Brain microvascular endothelial cell (primary cell): ENCODE measurements at regions not wholly inside any gene's neighbourhood (a gene's known extent, or its start where the extent isn't known, plus 50 kb on each side); places are given as distances from the start of the nearest gene placed in this dataset.
"Not testable (repeated sequence)": the region's sequence is repeated elsewhere in the genome, so short reads cannot be mapped to it uniquely, and the experiment has no call there.

ENCODE experiments used
- DNase-seq: peaks from one replicate; pipeline ENCODE4 v3.0.0-alpha.2; 2020
- H3K27ac ChIP-seq: fragments of 250-450 bp; sonication (Bioruptor Pico); 2 replicates; pipeline ENCODE4 v1.5.1; 2020; ENCODE audit warnings: mild to moderate bottlenecking, moderate library complexity
- H3K27me3 ChIP-seq: fragments of 250-450 bp; sonication (Bioruptor Pico); replicated peaks from 2 replicates; pipeline ENCODE4 v1.5.1; 2020; ENCODE audit warnings: mild to moderate bottlenecking
- H3K36me3 ChIP-seq: fragments of 250-450 bp; sonication (Bioruptor Pico); replicated peaks from 2 replicates; pipeline ENCODE4 v1.5.1; 2020; ENCODE audit warnings: mild to moderate bottlenecking
- H3K4me3 ChIP-seq: 2 replicates; pipeline ENCODE4 v1.5.1; 2011; ENCODE audit warnings: low read depth, mild to moderate bottlenecking, control low read depth, low read length, moderate library complexity
- in situ Hi-C: cut with HindIII; loops from 2 replicates; pipeline ENCODE4 v1.10.0; 2017; ENCODE audit warnings: low sequenced_read_pairs, low pct_ligation_motif_present
- TF ChIP-seq, protein P1 (sequence below): IDR thresholded peaks from 2 replicates; pipeline ENCODE4 v1.5.1; 2011; ENCODE audit warnings: low read depth, mild to moderate bottlenecking, moderate library complexity, low read length, control low read depth, inconsistent platforms; ENCODE audit errors: missing control alignments

- H3K27ac ChIP-seq: no peak overlapping the region
- TF ChIP-seq, protein P1, sequence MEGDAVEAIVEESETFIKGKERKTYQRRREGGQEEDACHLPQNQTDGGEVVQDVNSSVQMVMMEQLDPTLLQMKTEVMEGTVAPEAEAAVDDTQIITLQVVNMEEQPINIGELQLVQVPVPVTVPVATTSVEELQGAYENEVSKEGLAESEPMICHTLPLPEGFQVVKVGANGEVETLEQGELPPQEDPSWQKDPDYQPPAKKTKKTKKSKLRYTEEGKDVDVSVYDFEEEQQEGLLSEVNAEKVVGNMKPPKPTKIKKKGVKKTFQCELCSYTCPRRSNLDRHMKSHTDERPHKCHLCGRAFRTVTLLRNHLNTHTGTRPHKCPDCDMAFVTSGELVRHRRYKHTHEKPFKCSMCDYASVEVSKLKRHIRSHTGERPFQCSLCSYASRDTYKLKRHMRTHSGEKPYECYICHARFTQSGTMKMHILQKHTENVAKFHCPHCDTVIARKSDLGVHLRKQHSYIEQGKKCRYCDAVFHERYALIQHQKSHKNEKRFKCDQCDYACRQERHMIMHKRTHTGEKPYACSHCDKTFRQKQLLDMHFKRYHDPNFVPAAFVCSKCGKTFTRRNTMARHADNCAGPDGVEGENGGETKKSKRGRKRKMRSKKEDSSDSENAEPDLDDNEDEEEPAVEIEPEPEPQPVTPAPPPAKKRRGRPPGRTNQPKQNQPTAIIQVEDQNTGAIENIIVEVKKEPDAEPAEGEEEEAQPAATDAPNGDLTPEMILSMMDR: no peak
- no peaks in the 10 kb centered on the region for H3K36me3 ChIP-seq
- in situ Hi-C loops: no loop called here
- no peak for DNase-seq
- H3K27me3 ChIP-seq: no peaks in the 10 kb centered on the region
- H3K4me3 ChIP-seq: no peak overlapping the region
These were observed 82.2 kb upstream of the MED13 start for GRCh38 chr17:62147284-62147683.

DNA sequence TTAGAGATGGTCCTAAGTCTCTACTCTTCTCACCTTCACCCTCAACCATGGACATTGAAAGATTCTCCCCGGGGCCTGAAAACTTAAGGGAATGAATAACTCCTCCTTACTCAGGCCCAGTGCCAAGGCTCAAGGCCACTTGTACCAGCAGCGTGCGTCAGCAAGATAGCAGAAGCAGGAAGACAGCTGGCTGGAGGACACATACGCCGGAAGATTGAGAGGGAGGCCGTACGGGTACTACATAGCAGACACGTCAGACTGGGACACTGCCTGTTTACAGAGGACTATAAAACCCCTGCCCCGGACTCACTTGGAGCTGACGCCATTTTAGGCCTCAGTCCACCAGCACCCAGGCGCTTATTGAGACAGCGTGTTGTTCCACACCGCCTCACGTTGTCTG lies 75.8 kb upstream of the MED13 start:
- no peak overlapping the region for H3K4me3 ChIP-seq
- in situ Hi-C loops: no loop called here
- peaks cover 15% of the 10 kb centered on the region for H3K27me3 ChIP-seq
- no peaks in the 10 kb centered on the region for H3K36me3 ChIP-seq
- H3K27ac ChIP-seq: no peak overlapping the region
- TF ChIP-seq, protein P1: no peak
- DNase-seq: no peak

DNA sequence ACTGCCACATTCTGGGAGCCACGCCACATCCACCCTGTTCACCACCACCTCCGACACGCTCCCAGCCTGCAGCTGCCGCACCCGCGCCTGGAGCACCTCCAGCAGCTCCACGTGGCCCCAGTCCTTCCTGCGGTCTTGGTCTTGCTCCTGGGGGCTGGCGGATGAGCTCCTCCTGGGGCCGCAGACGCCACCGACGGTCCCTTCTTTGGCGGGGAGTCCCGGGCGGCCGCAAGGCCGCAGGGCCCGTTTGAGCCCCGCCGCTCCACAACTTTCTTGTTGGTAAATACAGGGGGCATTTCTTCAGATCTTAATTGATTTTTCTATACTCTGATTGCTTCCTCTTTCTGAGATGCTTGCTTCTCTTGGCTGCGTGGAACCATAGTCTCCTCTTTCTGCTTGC lies 75.3 kb upstream of the MED13 start:
- H3K27me3 ChIP-seq: peaks cover 15% of the 10 kb centered on the region
- no peak overlapping the region for H3K4me3 ChIP-seq
- in situ Hi-C loops: no loop called here
- no peaks in the 10 kb centered on the region for H3K36me3 ChIP-seq
- no peak for DNase-seq
- no peak overlapping the region for H3K27ac ChIP-seq
- TF ChIP-seq, protein P1: no peak

GRCh38 chr17:62139690-62140354 lies 74.7 kb upstream of the MED13 start:
- DNase-seq: not testable (repeated sequence)

GRCh38 chr17:62139141-62139540 lies 74.1 kb upstream of the MED13 start:
- TF ChIP-seq, protein P1: no peak
- in situ Hi-C loops: no loop called here
- Histone ChIP-seq H3K27ac (no peak overlapping the region), H3K27me3 (peaks cover 15% of the 10 kb centered on the region), H3K36me3 (no peaks in the 10 kb centered on the region), H3K4me3 (no peak overlapping the region)
- no peak for DNase-seq

More at GRCh38 chr17:62139690-62140354, 74.7 kb upstream of the MED13 start:
- in situ Hi-C loops, H3K4me3 ChIP-seq, H3K27ac ChIP-seq, H3K36me3 ChIP-seq: not testable (repeated sequence)
- H3K27me3 ChIP-seq: peaks cover 15% of the 10 kb centered on the region

GRCh38 chr17:62138676-62139121 lies 73.6 kb upstream of the MED13 start:
- H3K27ac ChIP-seq, H3K36me3 ChIP-seq, in situ Hi-C loops, DNase-seq: not testable (repeated sequence)
- Histone ChIP-seq H3K4me3 (peak overlapping the region; percentile 15), H3K27me3 (peaks cover 15% of the 10 kb centered on the region)

GRCh38 chr17:62137734-62138624 lies 72.9 kb upstream of the MED13 start:
- peak overlapping the region; percentile 15 for H3K4me3 ChIP-seq
- H3K27me3 ChIP-seq: peaks cover 15% of the 10 kb centered on the region
- DNase-seq, in situ Hi-C loops, H3K27ac ChIP-seq, H3K36me3 ChIP-seq: not testable (repeated sequence)

DNA sequence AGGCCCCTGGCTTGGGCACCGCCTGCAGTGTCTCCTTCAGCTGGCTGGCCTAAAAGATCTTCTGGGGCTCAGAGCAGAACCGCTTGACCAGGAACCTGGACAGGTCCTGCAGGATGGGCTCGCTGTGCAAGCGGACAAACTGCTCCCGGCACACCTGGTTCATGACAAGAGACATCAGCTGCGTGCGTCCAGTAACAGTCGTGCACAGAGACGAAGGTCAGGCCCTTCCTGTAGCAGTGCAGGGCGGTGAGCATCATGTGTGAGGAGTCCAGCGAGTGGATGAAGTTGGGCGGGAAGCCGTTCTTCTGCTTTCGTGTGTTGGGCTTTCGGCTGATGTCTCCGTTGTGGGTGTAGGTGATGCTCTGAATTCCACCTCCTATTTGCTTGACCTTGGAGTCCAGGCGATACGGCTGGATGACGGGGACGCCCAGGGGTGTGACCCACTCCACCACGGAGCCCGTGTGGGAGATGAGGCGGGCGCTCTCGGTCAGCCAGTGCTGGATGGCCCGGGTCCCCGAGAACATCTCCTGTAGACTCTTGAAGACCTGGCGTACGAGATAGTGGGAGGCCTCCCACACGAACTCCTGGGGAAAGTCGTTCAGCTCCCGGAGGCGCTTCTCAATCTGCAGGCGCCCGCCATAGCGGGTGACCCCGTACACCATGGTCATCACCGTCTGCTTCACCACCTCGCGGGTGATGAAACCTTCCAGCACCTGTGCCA lies 72.1 kb upstream of the MED13 start:
- H3K4me3 ChIP-seq, H3K36me3 ChIP-seq, DNase-seq, in situ Hi-C loops, H3K27ac ChIP-seq: not testable (repeated sequence)
- H3K27me3 ChIP-seq: peaks cover 15% of the 10 kb centered on the region
